ENCODE measurements at regions not wholly inside any gene's neighbourhood (a gene's known extent, or its start where the extent isn't known, plus 50 kb on each side); places are given as distances from the start of the nearest gene placed in this dataset.

- Mint-ChIP-seq H3K27me3 (peaks cover 27% of the 10 kb centered on the region), H3K9me3 (peaks cover 0 to 11% of the 10 kb centered on the region in 2 donors), H3K27ac (no peak overlapping the region), H3K4me1 (no peaks in the 10 kb centered on the region), H3K4me3 (no peak overlapping the region)
- DNase-seq (no peak), ATAC-seq (no peak)
These were observed 921.9 kb upstream of the EEF2KMT start for GRCh38 chr16:6019490-6019991.

DNA sequence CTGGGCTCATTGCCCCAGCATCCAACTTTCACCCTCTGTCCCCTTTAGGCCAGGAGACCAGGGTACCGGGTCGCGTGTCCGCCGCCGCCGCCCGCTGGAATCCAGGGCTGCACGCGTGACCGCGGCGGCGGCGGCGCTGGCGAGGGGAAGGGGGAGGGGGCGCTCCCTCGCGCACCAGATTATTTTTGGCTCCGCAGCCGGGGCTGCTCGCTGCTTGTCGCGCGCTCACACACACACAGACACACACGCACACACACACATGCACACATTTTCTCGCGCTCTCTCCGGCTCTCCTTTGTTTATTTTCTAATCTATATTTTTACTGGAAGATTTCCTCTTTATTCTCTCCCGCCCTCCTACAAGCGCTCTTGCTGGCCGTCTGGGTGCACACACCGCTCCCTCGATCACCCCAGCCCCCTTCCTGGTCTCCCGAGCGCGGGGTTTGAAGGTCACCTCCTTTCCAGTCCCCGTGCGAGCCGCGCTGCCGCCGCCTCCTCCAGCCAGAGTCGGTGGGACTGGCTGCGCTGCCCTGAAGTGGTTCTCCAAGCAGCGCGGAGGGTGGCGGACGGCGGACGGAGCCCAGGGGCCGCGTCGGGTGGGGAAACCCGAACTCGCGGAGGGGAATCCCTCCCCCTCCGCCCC is 921.4 kb upstream of the EEF2KMT start:
- no peaks in the 10 kb centered on the region for H3K4me1 Mint-ChIP-seq
- no peak for ATAC-seq
- H3K4me3 Mint-ChIP-seq, result no peak overlapping the region
- peaks cover 27% of the 10 kb centered on the region for H3K27me3 Mint-ChIP-seq
- H3K9me3 Mint-ChIP-seq, result peaks cover 0 to 11% of the 10 kb centered on the region in 2 donors
- no peak for DNase-seq
- H3K27ac Mint-ChIP-seq, result no peak overlapping the region

DNA sequence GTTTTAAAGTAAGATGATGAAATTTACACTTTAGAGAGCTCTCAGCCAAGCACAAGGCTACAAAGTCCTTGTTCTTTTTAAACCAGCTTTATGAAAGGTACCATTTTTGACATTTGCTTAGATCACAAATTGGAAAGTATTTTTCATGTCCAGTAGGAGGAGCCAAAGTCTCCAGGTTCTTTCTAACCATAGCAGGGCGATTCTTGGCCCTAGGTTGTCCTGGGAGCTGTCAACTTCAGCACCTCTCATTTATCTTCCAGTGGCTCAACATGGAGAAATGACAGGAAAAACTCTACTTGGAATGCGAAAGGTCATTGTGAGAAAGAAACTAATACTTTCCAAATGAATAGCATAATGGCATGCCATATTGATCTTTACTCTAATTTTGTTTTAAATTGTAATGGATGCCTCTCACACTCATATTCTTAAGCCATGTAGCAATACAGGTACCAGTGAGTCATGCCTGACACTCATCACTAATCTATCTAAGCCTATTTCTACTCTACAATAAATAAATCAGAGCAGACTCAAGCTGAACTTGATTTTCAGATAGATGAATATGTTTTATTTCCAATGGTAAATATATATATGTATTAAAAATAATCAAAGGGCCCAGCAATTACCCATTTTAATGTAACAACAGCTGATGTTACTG is 919.1 kb upstream of the EEF2KMT start:
- ATAC-seq (no peak), DNase-seq (no peak)
- Mint-ChIP-seq H3K27ac (no peak overlapping the region), H3K9me3 (peaks cover 0 to 11% of the 10 kb centered on the region in 2 donors), H3K27me3 (peaks cover 27% of the 10 kb centered on the region), H3K4me1 (no peaks in the 10 kb centered on the region), H3K4me3 (no peak overlapping the region)

DNA sequence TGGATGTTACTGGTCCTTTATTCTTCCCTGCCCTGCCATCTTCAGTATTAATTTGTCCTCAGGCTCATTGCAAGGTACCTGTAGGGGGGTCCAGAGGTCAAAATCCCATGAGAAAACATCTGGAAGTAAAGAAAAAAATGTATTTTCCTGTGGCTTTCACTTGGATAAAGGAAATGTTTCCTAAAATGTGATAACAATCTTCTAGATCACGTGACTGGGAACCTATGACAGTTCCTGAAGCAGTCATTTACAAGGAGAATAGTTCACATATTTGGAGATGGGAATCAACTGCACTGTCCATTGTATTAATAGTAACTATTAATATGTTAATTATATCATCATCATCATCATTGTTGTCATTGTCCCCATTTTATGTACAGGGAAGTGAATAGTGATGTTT is 915.1 kb upstream of the EEF2KMT start:
- H3K4me3 Mint-ChIP-seq, result no peak overlapping the region
- no peaks in the 10 kb centered on the region for H3K4me1 Mint-ChIP-seq
- ATAC-seq (no peak), DNase-seq (no peak)
- H3K27me3 Mint-ChIP-seq, result peaks cover 2% of the 10 kb centered on the region
- no peak overlapping the region for H3K27ac Mint-ChIP-seq
- peaks cover 0 to 20% of the 10 kb centered on the region in 2 donors for H3K9me3 Mint-ChIP-seq

- Mint-ChIP-seq H3K4me1 (no peaks in the 10 kb centered on the region), H3K27me3 (no peaks in the 10 kb centered on the region), H3K27ac (no peak overlapping the region), H3K9me3 (peaks cover 3 to 19% of the 10 kb centered on the region in 2 donors), H3K4me3 (no peak overlapping the region)
- DNase-seq (no peak), ATAC-seq (no peak)
These were observed 911.6 kb upstream of the EEF2KMT start for GRCh38 chr16:6009151-6009550.

GRCh38 chr16:6008670-6009069 is 911.1 kb upstream of the EEF2KMT start:
- no peak overlapping the region for H3K27ac Mint-ChIP-seq
- H3K27me3 Mint-ChIP-seq, result no peaks in the 10 kb centered on the region
- no peak for DNase-seq
- no peaks in the 10 kb centered on the region for H3K4me1 Mint-ChIP-seq
- H3K9me3 Mint-ChIP-seq, result peaks cover 3 to 19% of the 10 kb centered on the region in 2 donors
- ATAC-seq, result no peak
- no peak overlapping the region for H3K4me3 Mint-ChIP-seq

DNA sequence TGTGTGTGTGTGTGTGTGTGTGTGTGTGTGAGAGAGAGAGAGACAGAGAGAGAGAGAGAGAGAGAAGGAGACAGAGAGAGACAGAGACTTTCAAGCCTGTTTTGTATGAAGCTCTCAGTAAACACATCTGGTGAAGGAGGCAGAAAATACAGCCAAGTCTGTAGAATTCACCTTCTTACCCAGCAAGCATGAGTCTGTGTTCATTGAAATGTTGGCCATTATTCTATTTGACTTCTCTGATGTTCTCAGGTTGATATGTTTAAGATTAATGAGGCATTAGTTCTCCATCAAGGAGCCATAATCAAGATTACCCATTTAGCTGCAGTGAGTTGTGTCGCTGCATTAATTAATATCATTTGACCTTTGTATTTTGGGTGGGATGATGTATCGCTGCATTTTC is 895.8 kb upstream of the EEF2KMT start:
- H3K27me3 Mint-ChIP-seq, result no peaks in the 10 kb centered on the region
- H3K9me3 Mint-ChIP-seq, result peaks cover 0 to 18% of the 10 kb centered on the region in 2 donors
- no peaks in the 10 kb centered on the region for H3K4me1 Mint-ChIP-seq
- no peak overlapping the region for H3K4me3 Mint-ChIP-seq
- no peak for ATAC-seq
- H3K27ac Mint-ChIP-seq, result no peak overlapping the region
- no peak for DNase-seq

DNA sequence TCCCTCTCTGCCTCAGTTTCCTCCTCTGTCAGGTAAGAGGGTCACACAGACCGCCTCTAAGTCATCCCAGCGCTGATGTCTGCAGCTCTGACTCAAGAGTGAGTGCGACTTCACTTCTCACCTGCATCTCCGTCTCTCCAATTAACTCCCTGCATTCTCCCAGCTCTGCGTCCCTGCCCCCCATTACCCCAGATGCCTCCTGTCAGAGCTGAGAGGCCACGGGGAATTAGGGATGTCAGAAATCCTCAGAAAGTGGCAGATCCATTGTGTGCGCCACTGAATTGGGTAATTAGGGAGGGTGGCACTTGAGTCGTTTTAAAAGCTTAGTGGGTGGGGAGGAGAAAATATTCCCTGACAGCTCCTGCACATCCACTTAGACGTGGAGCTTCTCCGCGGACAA is 885.4 kb upstream of the EEF2KMT start:
- DNase-seq (no peak), ATAC-seq (no peak)
- Mint-ChIP-seq H3K27ac (no peak overlapping the region), H3K4me1 (no peaks in the 10 kb centered on the region), H3K27me3 (peaks cover 5% of the 10 kb centered on the region), H3K4me3 (no peak overlapping the region), H3K9me3 (peaks cover 11 to 13% of the 10 kb centered on the region in 2 donors)

DNA sequence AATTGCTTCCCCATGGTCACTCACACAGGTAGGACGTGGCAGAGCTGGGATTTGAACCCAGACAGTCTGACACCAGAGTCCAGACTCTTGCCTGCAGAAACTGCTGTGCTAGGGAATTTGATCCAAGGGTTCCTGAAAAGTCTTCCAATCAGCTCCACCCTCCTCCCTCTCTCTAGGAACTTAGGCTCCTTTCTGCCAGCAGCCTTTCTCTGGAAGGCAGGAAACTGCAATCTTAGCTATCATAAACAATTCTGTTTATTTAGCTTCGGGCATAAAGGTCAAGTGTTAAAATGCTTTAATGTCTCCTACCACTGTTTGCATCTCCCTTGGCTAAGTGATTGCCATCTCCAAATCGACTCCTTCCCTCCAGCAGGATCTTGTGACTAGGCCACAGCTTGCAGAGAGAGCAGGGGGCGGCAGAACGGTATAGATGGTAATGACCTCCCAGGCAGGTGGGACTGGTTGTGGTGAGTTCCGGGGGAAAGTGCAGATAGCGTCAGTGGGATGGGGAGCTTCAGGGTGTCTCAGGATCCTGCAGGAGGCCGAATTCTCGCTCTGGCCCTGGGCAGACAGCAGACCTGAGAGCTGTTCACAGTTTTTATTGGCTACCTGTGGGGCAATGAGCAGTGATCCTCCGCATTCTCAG is 882.4 kb upstream of the EEF2KMT start:
- Mint-ChIP-seq H3K27me3 (peaks cover 5% of the 10 kb centered on the region), H3K4me3 (no peak overlapping the region), H3K9me3 (peaks cover 11 to 13% of the 10 kb centered on the region in 2 donors), H3K27ac (no peak overlapping the region), H3K4me1 (no peaks in the 10 kb centered on the region)
- ATAC-seq (no peak), DNase-seq (no peak)

- H3K4me1 Mint-ChIP-seq, result no peaks in the 10 kb centered on the region
- H3K27me3 Mint-ChIP-seq, result peaks cover 1% of the 10 kb centered on the region
- H3K9me3 Mint-ChIP-seq, result peaks cover 0 to 1% of the 10 kb centered on the region in 2 donors
- DNase-seq, result no peak
- ATAC-seq, result no peak
- H3K27ac Mint-ChIP-seq, result no peak overlapping the region
- no peak overlapping the region for H3K4me3 Mint-ChIP-seq
These were observed 879.7 kb upstream of the EEF2KMT start for GRCh38 chr16:5977329-5977728.

DNA sequence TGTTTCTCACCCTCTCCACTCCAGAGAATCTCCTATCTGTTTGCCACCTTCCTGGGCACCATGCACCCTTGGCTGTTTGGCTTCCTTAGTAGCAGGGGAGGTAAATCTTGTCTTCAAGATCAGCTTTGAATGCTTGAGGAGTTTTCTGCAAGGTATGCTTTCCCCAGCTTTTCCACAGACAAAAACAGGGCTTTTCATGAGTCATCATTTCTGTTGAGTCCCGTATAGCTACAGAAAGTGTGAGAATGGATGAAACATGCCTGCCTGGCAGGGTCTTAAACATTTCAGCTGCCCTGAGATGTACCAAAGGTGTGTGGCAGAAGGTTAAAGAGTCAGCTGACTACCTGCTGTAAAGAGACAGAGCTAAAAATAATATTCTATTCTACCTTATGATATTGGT is 875.2 kb upstream of the EEF2KMT start:
- DNase-seq, result no peak
- Mint-ChIP-seq H3K27me3 (no peaks in the 10 kb centered on the region), H3K4me3 (no peak overlapping the region), H3K4me1 (no peaks in the 10 kb centered on the region), H3K9me3 (peaks cover 9 to 13% of the 10 kb centered on the region in 2 donors), H3K27ac (no peak overlapping the region)
- ATAC-seq, result no peak

GRCh38 chr16:5971924-5972323 is 874.3 kb upstream of the EEF2KMT start:
- Mint-ChIP-seq H3K27ac (no peak overlapping the region), H3K4me1 (no peaks in the 10 kb centered on the region)
- ATAC-seq, result no peak

GRCh38 chr16:5971106-5971505 is 873.5 kb upstream of the EEF2KMT start:
- Mint-ChIP-seq H3K9me3 (peaks cover 12 to 13% of the 10 kb centered on the region in 2 donors), H3K27ac (no peak overlapping the region), H3K27me3 (no peaks in the 10 kb centered on the region), H3K4me1 (no peaks in the 10 kb centered on the region), H3K4me3 (no peak overlapping the region)
- no peak for ATAC-seq
- DNase-seq, result no peak

More at GRCh38 chr16:5971924-5972323, 874.3 kb upstream of the EEF2KMT start:
- H3K4me3 Mint-ChIP-seq, result no peak overlapping the region
- peaks cover 12 to 13% of the 10 kb centered on the region in 2 donors for H3K9me3 Mint-ChIP-seq
- no peaks in the 10 kb centered on the region for H3K27me3 Mint-ChIP-seq
- no peak for DNase-seq

DNA sequence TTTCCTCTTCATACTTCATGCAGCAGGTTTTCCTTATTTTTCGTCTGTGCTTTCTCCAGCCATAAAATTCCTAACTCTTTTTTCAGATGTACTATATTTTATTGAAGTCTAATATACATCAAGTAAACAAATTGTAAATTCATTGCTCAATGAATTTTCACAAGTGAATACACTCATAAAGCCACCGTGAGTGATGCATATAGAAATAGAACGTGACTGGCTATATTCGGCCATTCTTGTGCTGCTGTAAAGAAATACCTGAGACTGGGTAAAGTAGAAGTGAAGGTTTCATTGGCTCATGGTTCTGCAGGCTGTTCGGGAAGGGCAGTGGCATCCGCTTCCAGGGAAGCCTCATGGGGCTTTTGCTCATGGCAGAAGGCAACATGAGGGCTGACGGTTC is 868.4 kb upstream of the EEF2KMT start:
- H3K27me3 Mint-ChIP-seq, result no peaks in the 10 kb centered on the region
- DNase-seq, result no peak
- no peak overlapping the region for H3K4me3 Mint-ChIP-seq
- no peak overlapping the region for H3K27ac Mint-ChIP-seq
- ATAC-seq, result no peak
- H3K9me3 Mint-ChIP-seq, result peaks cover 4 to 20% of the 10 kb centered on the region in 2 donors
- H3K4me1 Mint-ChIP-seq, result no peaks in the 10 kb centered on the region

DNA sequence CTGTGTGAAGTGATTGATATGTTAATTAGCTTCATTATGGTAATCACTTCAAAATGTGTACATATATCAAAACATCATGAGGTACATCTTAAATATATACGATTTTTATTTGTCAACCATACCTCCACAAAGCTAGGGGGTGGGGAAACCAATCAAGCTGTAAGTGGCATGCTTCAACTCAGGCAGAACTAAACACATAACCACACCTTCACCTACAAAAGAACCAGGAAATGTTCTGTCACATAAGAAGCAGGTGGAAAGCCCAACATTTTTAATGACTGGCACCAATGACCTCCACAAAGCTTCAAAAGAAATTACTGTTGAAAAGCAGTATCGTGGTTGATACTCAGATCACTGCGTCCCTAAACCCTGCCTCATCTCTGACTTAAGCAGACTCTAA is 867.7 kb upstream of the EEF2KMT start:
- H3K4me3 Mint-ChIP-seq, result no peak overlapping the region
- no peak overlapping the region for H3K27ac Mint-ChIP-seq
- DNase-seq, result no peak
- no peak for ATAC-seq
- H3K4me1 Mint-ChIP-seq, result no peaks in the 10 kb centered on the region
- H3K9me3 Mint-ChIP-seq, result peaks cover 3 to 16% of the 10 kb centered on the region in 2 donors
- no peaks in the 10 kb centered on the region for H3K27me3 Mint-ChIP-seq

DNA sequence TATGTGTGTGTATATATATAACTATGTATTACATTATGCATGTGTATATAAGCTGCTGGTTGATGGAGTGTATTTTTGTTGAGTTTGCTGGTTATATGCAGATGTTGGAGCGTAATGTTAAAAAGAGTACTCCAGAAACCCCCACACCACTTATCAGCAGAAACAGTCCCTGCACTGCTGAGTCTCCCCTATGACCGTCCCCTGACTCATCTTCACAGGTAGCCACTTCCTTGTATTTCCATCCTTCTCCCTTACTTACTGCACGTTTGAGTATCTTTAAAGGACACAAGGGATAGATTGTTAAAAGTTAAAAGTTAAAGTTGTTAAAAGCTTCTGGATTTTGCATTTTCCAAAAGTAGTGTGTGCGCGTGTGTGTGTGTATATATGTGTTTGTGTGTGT is 853.9 kb upstream of the EEF2KMT start:
- DNase-seq (no peak), ATAC-seq (no peak)
- H3K27ac Mint-ChIP-seq, result no peak overlapping the region
- H3K27me3 Mint-ChIP-seq, result no peaks in the 10 kb centered on the region
- H3K4me1 Mint-ChIP-seq, result no peaks in the 10 kb centered on the region
- H3K4me3 Mint-ChIP-seq, result no peak overlapping the region
- H3K9me3 Mint-ChIP-seq, result peaks cover 0 to 18% of the 10 kb centered on the region in 2 donors
